Parathyroid adenoma (tissue), 2 donors: ENCODE measurements at regions not wholly inside any gene's neighbourhood (a gene's known extent, or its start where the extent isn't known, plus 50 kb on each side); places are given as distances from the start of the nearest gene placed in this dataset.

ENCODE experiments used
- H2AFZ ChIP-seq: fragments of 300-600 bp; sonication (generic); one replicate; pipeline ENCODE4 v1.7.0; 2017; ENCODE audit warnings: antibody characterized with exemption, mild to moderate bottlenecking
- H3K27ac ChIP-seq: fragments of 300-600 bp; sonication (generic); one replicate; pipeline ENCODE4 v1.7.0; 2017
- H3K27me3 ChIP-seq: fragments of 300-600 bp; sonication (generic); one replicate; pipeline ENCODE4 v1.7.0; 2017; ENCODE audit warnings: low read length; ENCODE audit not compliant: control insufficient read depth, insufficient read depth
- H3K36me3 ChIP-seq: fragments of 300-600 bp; sonication (generic); one replicate; pipeline ENCODE4 v1.7.0; 2017; ENCODE audit warnings: low read length; ENCODE audit not compliant: control insufficient read depth, insufficient read depth
- H3K4me1 ChIP-seq: fragments of 300-600 bp; sonication (generic); one replicate; pipeline ENCODE4 v1.7.0; 2017; ENCODE audit warnings: control low read depth
- H3K4me2 ChIP-seq: fragments of 300-600 bp; sonication (generic); one replicate; pipeline ENCODE4 v1.7.0; 2017; ENCODE audit warnings: low read length
- H3K4me3 ChIP-seq: fragments of 300-600 bp; sonication (generic); one replicate; pipeline ENCODE4 v1.7.0; 2017; ENCODE audit warnings: low read depth, low read length
- H3K79me2 ChIP-seq: fragments of 300-600 bp; sonication (generic); one replicate; pipeline ENCODE4 v1.7.0; 2017; ENCODE audit warnings: control low read depth
- H3K9ac ChIP-seq: fragments of 300-600 bp; sonication (generic); one replicate; pipeline ENCODE4 v1.7.0; 2017; ENCODE audit warnings: mild to moderate bottlenecking
- H3K9me3 ChIP-seq: fragments of 300-600 bp; sonication (generic); one replicate; pipeline ENCODE4 v1.7.0; 2017; ENCODE audit warnings: low read length; ENCODE audit not compliant: control insufficient read depth
- TF ChIP-seq, protein P1 (sequence below): fragments of 300-600 bp; sonication (generic); IDR thresholded peaks from one replicate; pipeline ENCODE4 v1.7.0; 2017; ENCODE audit warnings: antibody characterized with exemption, mild to moderate bottlenecking
- donor health status: primary hyperparathyroidism.

DNA sequence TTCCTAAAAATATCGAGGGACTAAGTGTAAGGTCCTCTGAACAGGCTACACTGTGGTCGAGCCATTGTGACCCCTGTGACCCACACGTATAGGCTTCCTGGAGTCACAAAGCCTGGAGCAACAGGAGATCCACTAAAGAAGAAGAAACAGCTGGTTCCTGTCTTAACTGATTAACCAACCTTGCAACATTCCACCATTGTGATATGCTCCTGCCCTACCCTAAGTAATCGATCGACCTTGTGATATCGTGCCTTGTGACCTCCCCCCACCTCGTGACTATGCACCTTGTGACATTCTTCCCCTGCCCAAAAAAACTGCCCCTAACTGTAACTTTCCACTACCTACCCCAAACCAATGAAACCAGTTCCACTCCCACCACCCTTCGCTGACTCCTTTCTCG is 304.6 kb upstream of the FAM78B start:
- no peaks in the 10 kb centered on the region for H3K4me1 ChIP-seq

DNA sequence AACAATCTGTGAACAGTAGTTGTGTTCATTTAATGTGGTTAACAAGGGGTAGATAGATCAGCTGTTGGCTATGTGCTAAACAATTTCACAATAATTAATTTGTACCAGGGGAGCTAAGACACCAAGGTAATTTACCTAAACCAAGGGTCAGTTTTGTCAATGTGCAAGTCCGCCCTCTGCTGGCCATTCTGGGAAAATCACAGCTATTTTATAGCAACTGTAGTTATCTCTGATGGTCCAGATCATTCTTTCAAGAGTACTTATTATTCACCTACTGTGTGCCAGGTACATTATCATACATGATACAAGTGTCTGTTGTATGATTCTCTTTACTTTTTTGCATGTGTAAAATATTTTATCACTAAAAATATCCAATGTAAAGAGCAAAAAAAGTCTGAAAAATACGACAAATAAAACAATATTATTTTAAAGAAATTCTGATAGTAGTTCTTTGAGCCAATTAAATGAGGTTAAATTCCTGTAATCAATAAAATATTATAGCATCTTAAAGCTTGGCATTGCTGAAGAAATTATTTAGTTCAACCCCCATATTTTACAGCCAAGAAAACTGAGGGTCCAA is 312.3 kb upstream of the FAM78B start:
- Histone ChIP-seq H3K4me3 (no peak overlapping the region), H3K36me3 (no peaks in the 10 kb centered on the region), H3K27ac (no peak overlapping the region), H3K4me2 (no peak overlapping the region), H3K9me3 (no peaks in the 10 kb centered on the region), H3K27me3 (no peaks in the 10 kb centered on the region), H3K9ac (no peak overlapping the region), H3K4me1 (no peaks in the 10 kb centered on the region), H3K79me2 (no peaks in the 10 kb centered on the region), H2AFZ (no peak overlapping the region)
- TF ChIP-seq, protein P1, sequence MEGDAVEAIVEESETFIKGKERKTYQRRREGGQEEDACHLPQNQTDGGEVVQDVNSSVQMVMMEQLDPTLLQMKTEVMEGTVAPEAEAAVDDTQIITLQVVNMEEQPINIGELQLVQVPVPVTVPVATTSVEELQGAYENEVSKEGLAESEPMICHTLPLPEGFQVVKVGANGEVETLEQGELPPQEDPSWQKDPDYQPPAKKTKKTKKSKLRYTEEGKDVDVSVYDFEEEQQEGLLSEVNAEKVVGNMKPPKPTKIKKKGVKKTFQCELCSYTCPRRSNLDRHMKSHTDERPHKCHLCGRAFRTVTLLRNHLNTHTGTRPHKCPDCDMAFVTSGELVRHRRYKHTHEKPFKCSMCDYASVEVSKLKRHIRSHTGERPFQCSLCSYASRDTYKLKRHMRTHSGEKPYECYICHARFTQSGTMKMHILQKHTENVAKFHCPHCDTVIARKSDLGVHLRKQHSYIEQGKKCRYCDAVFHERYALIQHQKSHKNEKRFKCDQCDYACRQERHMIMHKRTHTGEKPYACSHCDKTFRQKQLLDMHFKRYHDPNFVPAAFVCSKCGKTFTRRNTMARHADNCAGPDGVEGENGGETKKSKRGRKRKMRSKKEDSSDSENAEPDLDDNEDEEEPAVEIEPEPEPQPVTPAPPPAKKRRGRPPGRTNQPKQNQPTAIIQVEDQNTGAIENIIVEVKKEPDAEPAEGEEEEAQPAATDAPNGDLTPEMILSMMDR, result peak; percentile 53

More for the DNA sequence above, 304.6 kb upstream of the FAM78B start:
- Histone ChIP-seq H3K4me2 (no peak overlapping the region), H3K27ac (no peak overlapping the region), H2AFZ (no peak overlapping the region), H3K9ac (no peak overlapping the region), H3K27me3 (no peaks in the 10 kb centered on the region), H3K9me3 (no peaks in the 10 kb centered on the region), H3K36me3 (no peaks in the 10 kb centered on the region), H3K79me2 (no peaks in the 10 kb centered on the region), H3K4me3 (no peak overlapping the region)
- TF ChIP-seq, protein P1, result no peak

DNA sequence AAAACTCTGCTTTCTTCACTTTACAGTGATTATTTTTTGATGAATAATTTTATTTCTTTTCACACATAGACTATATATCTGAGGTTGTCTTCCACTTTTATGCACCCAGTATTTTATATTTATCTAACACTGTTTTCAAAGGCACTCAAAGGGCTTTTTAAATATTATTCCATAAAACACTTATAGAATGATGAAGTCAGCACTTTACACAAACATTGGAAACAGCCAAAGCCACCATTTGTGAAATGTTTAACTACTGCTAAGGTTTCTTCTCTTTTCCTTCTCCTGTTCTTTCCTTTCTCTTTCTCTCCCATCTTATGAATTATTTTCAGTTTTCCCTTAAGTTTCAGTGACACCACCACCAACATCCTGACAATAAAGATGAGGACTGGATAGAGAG is 317.7 kb upstream of the FAM78B start:
- H3K4me3 ChIP-seq, result no peak overlapping the region
- H3K9ac ChIP-seq, result no peak overlapping the region
- H3K79me2 ChIP-seq, result no peaks in the 10 kb centered on the region
- H3K36me3 ChIP-seq, result no peaks in the 10 kb centered on the region
- no peak overlapping the region for H3K4me2 ChIP-seq
- no peaks in the 10 kb centered on the region for H3K9me3 ChIP-seq
- H3K27ac ChIP-seq, result no peak overlapping the region
- no peaks in the 10 kb centered on the region for H3K27me3 ChIP-seq
- no peak overlapping the region for H2AFZ ChIP-seq
- no peaks in the 10 kb centered on the region for H3K4me1 ChIP-seq
- TF ChIP-seq, protein P1, result no peak

DNA sequence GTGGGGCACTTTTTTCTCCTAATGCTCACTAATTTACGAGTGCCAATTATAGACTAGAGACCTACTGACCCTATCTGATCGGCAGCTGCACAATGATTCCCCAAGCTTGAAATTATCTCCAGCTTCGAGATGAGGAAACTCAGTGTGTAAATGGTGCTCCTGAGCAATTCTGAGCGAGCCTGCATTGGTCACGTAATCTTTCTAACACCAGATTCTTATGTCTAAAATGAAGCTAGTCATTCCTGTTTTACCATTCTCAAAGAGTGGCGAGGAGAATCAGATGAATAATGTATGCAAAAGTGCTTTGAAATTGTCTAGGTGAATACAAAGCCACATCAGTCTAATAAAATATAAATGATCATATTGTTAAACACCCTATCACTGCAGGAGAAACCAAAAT is 318.1 kb upstream of the FAM78B start:
- Histone ChIP-seq H3K4me3 (no peak overlapping the region), H3K27ac (no peak overlapping the region), H3K4me2 (no peak overlapping the region), H3K79me2 (no peaks in the 10 kb centered on the region), H3K9ac (no peak overlapping the region), H2AFZ (no peak overlapping the region), H3K4me1 (no peaks in the 10 kb centered on the region), H3K36me3 (no peaks in the 10 kb centered on the region), H3K27me3 (no peaks in the 10 kb centered on the region), H3K9me3 (no peaks in the 10 kb centered on the region)
- TF ChIP-seq, protein P1, result no peak

DNA sequence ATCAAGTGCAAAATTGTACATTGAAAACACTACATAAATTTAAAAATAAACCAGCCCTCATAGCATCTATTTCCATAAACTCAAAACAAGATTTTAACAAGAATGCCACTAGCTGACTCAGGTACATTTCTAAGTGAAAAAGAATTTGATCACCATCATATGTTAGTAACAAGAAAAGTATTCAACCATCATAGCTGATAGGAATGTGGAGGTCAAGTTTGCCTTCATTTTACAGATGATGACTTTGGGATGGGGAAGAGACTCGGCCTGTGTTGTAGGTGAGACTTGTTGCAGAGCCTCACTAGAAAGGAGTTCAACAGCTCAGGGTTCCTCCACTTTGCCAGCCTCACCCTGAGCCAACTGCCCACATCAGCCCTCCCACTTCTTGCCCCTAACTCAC is 318.8 kb upstream of the FAM78B start:
- Histone ChIP-seq H3K36me3 (no peaks in the 10 kb centered on the region), H3K4me1 (no peaks in the 10 kb centered on the region), H3K9ac (no peak overlapping the region), H3K27me3 (no peaks in the 10 kb centered on the region), H3K4me3 (no peak overlapping the region), H2AFZ (no peak overlapping the region), H3K27ac (no peak overlapping the region), H3K9me3 (no peaks in the 10 kb centered on the region), H3K4me2 (no peak overlapping the region), H3K79me2 (no peaks in the 10 kb centered on the region)
- TF ChIP-seq, protein P1, result no peak
